IMR-90 (cell line): ENCODE measurements at regions not wholly inside any gene's neighbourhood (a gene's known extent, or its start where the extent isn't known, plus 50 kb on each side); places are given as distances from the start of the nearest gene placed in this dataset.

ENCODE experiments used
- ATAC-seq: fragments of 200-7000 bp; cut with Tn5 transposase; 2 replicates; pipeline ENCODE4 v1.9.1; 2020; ENCODE audit warnings: low read depth, mild to moderate bottlenecking, moderate library complexity
- BruUV-seq: library from RNA; stranded (reverse); fragments of 400-500 nt; replicated peaks from 2 replicates; lab custom pipeline; 2021; lab: Mats Ljungman, UMichigan
- CTCF ChIA-PET: fragments of 300-600 bp; formaldehyde crosslinking; extraction: SDS; loops from one replicate; lab custom pipeline; 2021; ENCODE audit warnings: antibody characterized with exemption; lab: Yijun Ruan, JAX
- POLR2A ChIA-PET: fragments of 300-600 bp; sonication (Branson Sonifier 250); formaldehyde crosslinking; loops from one replicate; lab custom pipeline; 2022; ENCODE audit warnings: antibody characterized with exemption; ENCODE audit not compliant: unreplicated experiment; lab: Charles Lee
- DNase-seq: peaks from one replicate; pipeline ENCODE4 v3.0.0; 2013
- H2AFZ ChIP-seq: replicated peaks from 2 replicates; pipeline ENCODE3; 2013; ENCODE audit warnings: low read length, mild to moderate bottlenecking; ENCODE audit not compliant: poor library complexity
- H2AK5ac ChIP-seq: 2 replicates; pipeline ENCODE4 v1.6.1; 2013; ENCODE audit warnings: low read depth, low read length, inconsistent platforms
- H2AK9ac ChIP-seq: replicated peaks from 2 replicates; pipeline ENCODE3; 2013; ENCODE audit warnings: mild to moderate bottlenecking, low read depth, low read length, moderate library complexity; ENCODE audit not compliant: poor library complexity
- H2BK120ac ChIP-seq: 2 replicates; pipeline ENCODE4 v1.6.1; 2013; ENCODE audit warnings: low read depth, low read length, inconsistent platforms
- H2BK15ac ChIP-seq: 3 replicates; pipeline ENCODE4 v1.6.1; 2013; ENCODE audit warnings: low read depth, low read length, inconsistent platforms
- H2BK20ac ChIP-seq: 2 replicates; pipeline ENCODE4 v1.6.1; 2013; ENCODE audit warnings: low read depth, mild to moderate bottlenecking, inconsistent platforms, low read length, moderate library complexity
- H2BK5ac ChIP-seq: 2 replicates; pipeline ENCODE4 v1.6.1; 2013; ENCODE audit warnings: mild to moderate bottlenecking, low read depth, low read length, inconsistent platforms; ENCODE audit not compliant: poor library complexity, severe bottlenecking
- H3K14ac ChIP-seq: replicated peaks from 2 replicates; pipeline ENCODE4 v1.6.1; 2013; ENCODE audit warnings: low read depth, low read length, inconsistent platforms
- H3K18ac ChIP-seq: 2 replicates; pipeline ENCODE4 v1.6.1; 2013; ENCODE audit warnings: low read depth, low read length, control low read depth
- H3K23ac ChIP-seq: 2 replicates; pipeline ENCODE4 v1.6.1; 2013; ENCODE audit warnings: low read depth, low read length, inconsistent platforms
- H3K27ac ChIP-seq: 2 replicates; pipeline ENCODE4 v1.5.1; 2013; ENCODE audit warnings: mild to moderate bottlenecking, control low read depth, low read length; ENCODE audit not compliant: insufficient read depth
- H3K27me3 ChIP-seq: 2 replicates; pipeline ENCODE4 v1.6.1; 2013; ENCODE audit warnings: low read length; ENCODE audit not compliant: control insufficient read depth, insufficient read depth
- H3K36me3 ChIP-seq: 2 replicates; pipeline ENCODE4 v1.6.1; 2013; ENCODE audit warnings: low read length, mixed read lengths; ENCODE audit not compliant: control insufficient read depth, insufficient read depth
- H3K4ac ChIP-seq: 2 replicates; pipeline ENCODE4 v1.6.1; 2013; ENCODE audit warnings: low read depth, low read length, inconsistent platforms
- H3K4me1 ChIP-seq: 2 replicates; pipeline ENCODE4 v1.6.1; 2013; ENCODE audit warnings: low read length, mixed read lengths; ENCODE audit not compliant: control insufficient read depth, insufficient read depth
- H3K4me2 ChIP-seq: 2 replicates; pipeline ENCODE4 v1.6.1; 2013; ENCODE audit warnings: low read depth, mild to moderate bottlenecking, control low read depth, low read length, moderate library complexity
- H3K4me3 ChIP-seq: 2 replicates; pipeline ENCODE4 v1.5.1; 2013; ENCODE audit warnings: low read depth, mild to moderate bottlenecking, control low read depth, low read length, moderate library complexity; ENCODE audit not compliant: insufficient read depth
- H3K56ac ChIP-seq: 2 replicates; pipeline ENCODE4 v1.6.1; 2013; ENCODE audit warnings: low read length, inconsistent platforms; ENCODE audit not compliant: insufficient read depth; ENCODE audit errors: extremely low read depth
- H3K79me1 ChIP-seq, 2 experiments: 2 replicates each; pipeline ENCODE4 v1.6.1; 2013; ENCODE audit warnings: low read length in 2 of 2, inconsistent platforms in 1 of 2, low read depth in 1 of 2
- H3K9ac ChIP-seq: 2 replicates; pipeline ENCODE4 v1.6.1; 2013; ENCODE audit warnings: low read depth, low read length, control low read depth
- H3K9me1 ChIP-seq: 2 replicates; pipeline ENCODE4 v1.6.1; 2013; ENCODE audit warnings: low read length, inconsistent platforms; ENCODE audit not compliant: insufficient read depth
- H3K9me3 ChIP-seq: 2 replicates; pipeline ENCODE4 v1.6.1; 2013; ENCODE audit warnings: low read length; ENCODE audit not compliant: control insufficient read depth, insufficient read depth
- H4K20me1 ChIP-seq: 2 replicates; pipeline ENCODE4 v1.6.1; 2013; ENCODE audit warnings: low read length, inconsistent platforms; ENCODE audit not compliant: insufficient read depth
- H4K5ac ChIP-seq: 2 replicates; pipeline ENCODE4 v1.6.1; 2013; ENCODE audit warnings: mild to moderate bottlenecking, low read depth, low read length, control low read depth
- H4K8ac ChIP-seq, 2 experiments: 2 replicates each; pipeline ENCODE4 v1.6.1; 2013; ENCODE audit warnings: low read depth in 2 of 2, low read length in 2 of 2, control low read depth in 1 of 2, inconsistent platforms in 1 of 2
- H4K91ac ChIP-seq: 2 replicates; pipeline ENCODE4 v1.6.1; 2013; ENCODE audit warnings: low read depth, low read length, inconsistent platforms; ENCODE audit not compliant: insufficient read depth
- BHLHE40 ChIP-seq: fragments of 150-350 bp; IDR thresholded peaks from 2 replicates; pipeline ENCODE4 v1.6.1; 2016; ENCODE audit warnings: mild to moderate bottlenecking, low read depth, low read length
- CEBPB ChIP-seq: IDR thresholded peaks from 2 replicates; pipeline ENCODE4 v1.6.1; 2012; ENCODE audit warnings: low read depth, low read length, improper control_type of control experiment
- CHD1 ChIP-seq: IDR thresholded peaks from 2 replicates; pipeline ENCODE4 v1.6.1; 2012; ENCODE audit warnings: low read depth, low read length, improper control_type of control experiment
- FOS ChIP-seq: fragments of 150-350 bp; IDR thresholded peaks from 2 replicates; pipeline ENCODE4 v1.6.1; 2016; ENCODE audit warnings: low read depth, low read length
- MAFK ChIP-seq: IDR thresholded peaks from 2 replicates; pipeline ENCODE4 v1.6.1; 2012; ENCODE audit warnings: low read depth, low read length, improper control_type of control experiment
- MAZ ChIP-seq: IDR thresholded peaks from 2 replicates; pipeline ENCODE4 v1.6.1; 2012; ENCODE audit warnings: low read depth, mild to moderate bottlenecking, low read length, improper control_type of control experiment, moderate library complexity, borderline replicate concordance
- MXI1 ChIP-seq: IDR thresholded peaks from 2 replicates; pipeline ENCODE4 v1.6.1; 2012; ENCODE audit warnings: low read depth, mild to moderate bottlenecking, low read length, moderate library complexity, borderline replicate concordance
- NFE2L2 ChIP-seq: fragments of 150-350 bp; IDR thresholded peaks from 2 replicates; pipeline ENCODE4 v1.6.1; 2016; ENCODE audit warnings: low read depth, mild to moderate bottlenecking, low read length
- POLR2A ChIP-seq: IDR thresholded peaks from 2 replicates; pipeline ENCODE4 v1.6.1; 2012; ENCODE audit warnings: mild to moderate bottlenecking, low read depth, low read length
- RAD21 ChIP-seq: IDR thresholded peaks from 2 replicates; pipeline ENCODE4 v1.6.1; 2012; ENCODE audit warnings: low read length, improper control_type of control experiment
- RCOR1 ChIP-seq: IDR thresholded peaks from 2 replicates; pipeline ENCODE4 v1.6.1; 2012; ENCODE audit warnings: mild to moderate bottlenecking, low read length, improper control_type of control experiment; ENCODE audit not compliant: insufficient replicate concordance
- RFX5 ChIP-seq: IDR thresholded peaks from 2 replicates; pipeline ENCODE4 v1.8.0; 2012; ENCODE audit warnings: low read depth, mild to moderate bottlenecking, low read length, moderate library complexity
- SMC3 ChIP-seq: fragments of 150-350 bp; IDR thresholded peaks from 2 replicates; pipeline ENCODE4 v1.6.1; 2016; ENCODE audit warnings: low read depth, mild to moderate bottlenecking, antibody characterized with exemption, low read length, moderate library complexity
- WGBS, 2 experiments: methylation state at CpG; one replicate each; pipeline versions ENCODE4 v1.1.5 to v1.1.7; 2013; ENCODE audit warnings: missing lambda C conversion rate in 2 of 2; ENCODE audit not compliant: insufficient read length in 1 of 2; ENCODE audit errors: extremely low coverage in 2 of 2; 5-methylcytosine and 5-hydroxymethylcytosine counted together
- dilution Hi-C: fragments of 300-500 bp; cut with HindIII; formaldehyde crosslinking; loops from one replicate; pipeline ENCODE4 v1.14.3; 2018; ENCODE audit warnings: low sequenced_read_pairs; ENCODE audit not compliant: unreplicated experiment
- in situ Hi-C: fragments of 300-500 bp; cut with MboI; formaldehyde crosslinking; loops from 3 replicates; pipeline ENCODE4 v1.14.3; 2019; ENCODE audit warnings: low sequenced_read_pairs, inconsistent platforms, mixed read lengths
- intact Hi-C: fragments of 100-400 bp; cut with micrococcal nuclease; formaldehyde crosslinking; loops from 2 replicates; pipeline ENCODE4 v1.10.0; 2022
- TF ChIP-seq, protein P1 (sequence below): fragments of 150-350 bp; IDR thresholded peaks from 2 replicates; pipeline ENCODE4 v1.6.1; 2017; ENCODE audit warnings: mild to moderate bottlenecking, antibody characterized with exemption, low read length, low read depth
- TF ChIP-seq, protein P2 (sequence below): conservative IDR thresholded peaks from 2 replicates; pipeline ENCODE4 v1.5.1; 2012; ENCODE audit warnings: mild to moderate bottlenecking, low read depth, low read length, improper control_type of control experiment
- TF ChIP-seq, protein P3 (sequence below): fragments of 150-350 bp; IDR thresholded peaks from 2 replicates; pipeline ENCODE4 v1.6.1; 2016; ENCODE audit warnings: low read depth, mild to moderate bottlenecking, low read length, moderate library complexity, borderline replicate concordance

DNA sequence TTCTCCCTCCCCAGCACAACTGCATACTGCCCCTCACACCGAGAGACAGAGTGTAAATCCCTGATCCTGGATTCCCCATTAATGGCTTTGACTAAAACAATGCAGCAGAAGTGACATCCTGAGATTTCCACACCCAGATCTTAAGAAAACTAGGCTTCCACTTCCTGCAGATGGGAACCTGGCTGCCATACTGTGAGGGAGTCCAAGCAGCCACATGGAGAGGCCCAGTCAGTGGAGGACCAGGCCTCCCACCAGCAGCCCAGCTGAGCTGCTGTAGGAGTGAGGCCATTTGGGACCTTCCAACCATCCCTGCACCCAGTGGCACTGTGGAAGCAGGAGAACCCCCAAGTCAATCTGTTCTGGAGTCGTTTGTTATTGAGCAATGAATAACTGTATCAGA, 120.6 kb downstream of the CRYAA start:
- ChIA-PET CTCF (no interaction called here), POLR2A (no interaction called here)
- no peak overlapping the region for H2BK120ac ChIP-seq
- H3K4me1 ChIP-seq = no peaks in the 10 kb centered on the region; the same call in 1 of the 2 replicates
- H3K4ac ChIP-seq = no peak overlapping the region
- no peak for ATAC-seq
- peaks cover 18% of the 10 kb centered on the region for H3K27me3 ChIP-seq
- no peak overlapping the region for H3K27ac ChIP-seq
- no peak overlapping the region for H3K23ac ChIP-seq
- H2AK5ac ChIP-seq = no peak overlapping the region
- H4K91ac ChIP-seq = no peak overlapping the region
- no CpG with 5 or more reads among the region's 2 CpGs for WGBS, 2 experiments
- no peak overlapping the region for H3K18ac ChIP-seq
- H3K56ac ChIP-seq = no peak overlapping the region
- no peak overlapping the region for H3K4me3 ChIP-seq
- no peak overlapping the region for H2AFZ ChIP-seq
- no peak overlapping the region for H3K14ac ChIP-seq
- DNase-seq = no peak
- H4K20me1 ChIP-seq = no peaks in the 10 kb centered on the region
- BruUV-seq = no TSS peak
- no peak overlapping the region for H3K4me2 ChIP-seq
- H2BK15ac ChIP-seq = no peak overlapping the region
- in situ Hi-C loops = no loop called here
- H3K36me3 ChIP-seq = no peaks in the 10 kb centered on the region
- TF ChIP-seq MAFK (no peak), MAZ (no peak), RCOR1 (no peak), CHD1 (no peak), SMC3 (no peak), MXI1 (no peak), RAD21 (no peak), BHLHE40 (no peak), CEBPB (no peak), FOS (no peak), NFE2L2 (no peak), POLR2A (no peak), RFX5 (no peak)
- TF ChIP-seq, protein P1, sequence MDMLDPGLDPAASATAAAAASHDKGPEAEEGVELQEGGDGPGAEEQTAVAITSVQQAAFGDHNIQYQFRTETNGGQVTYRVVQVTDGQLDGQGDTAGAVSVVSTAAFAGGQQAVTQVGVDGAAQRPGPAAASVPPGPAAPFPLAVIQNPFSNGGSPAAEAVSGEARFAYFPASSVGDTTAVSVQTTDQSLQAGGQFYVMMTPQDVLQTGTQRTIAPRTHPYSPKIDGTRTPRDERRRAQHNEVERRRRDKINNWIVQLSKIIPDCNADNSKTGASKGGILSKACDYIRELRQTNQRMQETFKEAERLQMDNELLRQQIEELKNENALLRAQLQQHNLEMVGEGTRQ = no peak
- TF ChIP-seq, protein P2, sequence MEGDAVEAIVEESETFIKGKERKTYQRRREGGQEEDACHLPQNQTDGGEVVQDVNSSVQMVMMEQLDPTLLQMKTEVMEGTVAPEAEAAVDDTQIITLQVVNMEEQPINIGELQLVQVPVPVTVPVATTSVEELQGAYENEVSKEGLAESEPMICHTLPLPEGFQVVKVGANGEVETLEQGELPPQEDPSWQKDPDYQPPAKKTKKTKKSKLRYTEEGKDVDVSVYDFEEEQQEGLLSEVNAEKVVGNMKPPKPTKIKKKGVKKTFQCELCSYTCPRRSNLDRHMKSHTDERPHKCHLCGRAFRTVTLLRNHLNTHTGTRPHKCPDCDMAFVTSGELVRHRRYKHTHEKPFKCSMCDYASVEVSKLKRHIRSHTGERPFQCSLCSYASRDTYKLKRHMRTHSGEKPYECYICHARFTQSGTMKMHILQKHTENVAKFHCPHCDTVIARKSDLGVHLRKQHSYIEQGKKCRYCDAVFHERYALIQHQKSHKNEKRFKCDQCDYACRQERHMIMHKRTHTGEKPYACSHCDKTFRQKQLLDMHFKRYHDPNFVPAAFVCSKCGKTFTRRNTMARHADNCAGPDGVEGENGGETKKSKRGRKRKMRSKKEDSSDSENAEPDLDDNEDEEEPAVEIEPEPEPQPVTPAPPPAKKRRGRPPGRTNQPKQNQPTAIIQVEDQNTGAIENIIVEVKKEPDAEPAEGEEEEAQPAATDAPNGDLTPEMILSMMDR = no peak
- TF ChIP-seq, protein P3, sequence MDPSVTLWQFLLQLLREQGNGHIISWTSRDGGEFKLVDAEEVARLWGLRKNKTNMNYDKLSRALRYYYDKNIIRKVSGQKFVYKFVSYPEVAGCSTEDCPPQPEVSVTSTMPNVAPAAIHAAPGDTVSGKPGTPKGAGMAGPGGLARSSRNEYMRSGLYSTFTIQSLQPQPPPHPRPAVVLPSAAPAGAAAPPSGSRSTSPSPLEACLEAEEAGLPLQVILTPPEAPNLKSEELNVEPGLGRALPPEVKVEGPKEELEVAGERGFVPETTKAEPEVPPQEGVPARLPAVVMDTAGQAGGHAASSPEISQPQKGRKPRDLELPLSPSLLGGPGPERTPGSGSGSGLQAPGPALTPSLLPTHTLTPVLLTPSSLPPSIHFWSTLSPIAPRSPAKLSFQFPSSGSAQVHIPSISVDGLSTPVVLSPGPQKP = no peak
- H3K79me1 ChIP-seq = no peaks in the 10 kb centered on the region
- H3K9me1 ChIP-seq = no peaks in the 10 kb centered on the region
- H3K9me3 ChIP-seq = peaks cover 6% of the 10 kb centered on the region
- H2BK20ac ChIP-seq = no peak overlapping the region
- no peak overlapping the region for H3K9ac ChIP-seq
- intact Hi-C loops = no loop called here
- no peak overlapping the region for H4K5ac ChIP-seq
- dilution Hi-C loops = no loop called here
- H2BK5ac ChIP-seq = no peak overlapping the region
- H4K8ac ChIP-seq = no peak overlapping the region
- H2AK9ac ChIP-seq = no peak overlapping the region
